ENCODE measurements at regions not wholly inside any gene's neighbourhood (a gene's known extent, or its start where the extent isn't known, plus 50 kb on each side); places are given as distances from the start of the nearest gene placed in this dataset.
A peak's percentile ranks its signal among the peaks of the same experiment; 100 is the strongest.

- ATAC-seq (no peak), DNase-seq (ENCODE audit: low spot score) (no peak)
- Histone ChIP-seq H3K27ac (ENCODE audit: low read depth) (no peak overlapping the region), H2AFZ (peak overlapping the region; percentile 92; the same call in 1 of the 2 replicates), H3K27me3 (ENCODE audit: insufficient read depth) (no peaks in the 10 kb centered on the region), H3K36me3 (ENCODE audit: insufficient read depth) (no peaks in the 10 kb centered on the region), H3K9me2 (ENCODE audit: insufficient read depth) (0 out of 2 replicates have a peak, but pooled peaks cover 6% of the 10 kb centered on the region), H3K4me1 (ENCODE audit: insufficient read depth) (peaks cover 30% of the 10 kb centered on the region), H4K20me1 (replicated peaks; ENCODE audit: insufficient read depth) (no peaks in the 10 kb centered on the region), H3K79me2 (replicated peaks; ENCODE audit: insufficient read depth) (no peaks in the 10 kb centered on the region), H3F3A (replicated peaks; ENCODE audit: low read depth) (no peaks in the 10 kb centered on the region), H3K4me3 (no peak overlapping the region), H3K4me2 (no peak overlapping the region)
- TF ChIP-seq NANOG (IDR thresholded peaks at IDR 0.05; ENCODE audit: borderline replicate concordance), result no peak
- no peak for TF ChIP-seq EZH2phosphoT487 (IDR thresholded peaks at IDR 0.05; ENCODE audit: unreplicated experiment)
- TF ChIP-seq, protein P1, sequence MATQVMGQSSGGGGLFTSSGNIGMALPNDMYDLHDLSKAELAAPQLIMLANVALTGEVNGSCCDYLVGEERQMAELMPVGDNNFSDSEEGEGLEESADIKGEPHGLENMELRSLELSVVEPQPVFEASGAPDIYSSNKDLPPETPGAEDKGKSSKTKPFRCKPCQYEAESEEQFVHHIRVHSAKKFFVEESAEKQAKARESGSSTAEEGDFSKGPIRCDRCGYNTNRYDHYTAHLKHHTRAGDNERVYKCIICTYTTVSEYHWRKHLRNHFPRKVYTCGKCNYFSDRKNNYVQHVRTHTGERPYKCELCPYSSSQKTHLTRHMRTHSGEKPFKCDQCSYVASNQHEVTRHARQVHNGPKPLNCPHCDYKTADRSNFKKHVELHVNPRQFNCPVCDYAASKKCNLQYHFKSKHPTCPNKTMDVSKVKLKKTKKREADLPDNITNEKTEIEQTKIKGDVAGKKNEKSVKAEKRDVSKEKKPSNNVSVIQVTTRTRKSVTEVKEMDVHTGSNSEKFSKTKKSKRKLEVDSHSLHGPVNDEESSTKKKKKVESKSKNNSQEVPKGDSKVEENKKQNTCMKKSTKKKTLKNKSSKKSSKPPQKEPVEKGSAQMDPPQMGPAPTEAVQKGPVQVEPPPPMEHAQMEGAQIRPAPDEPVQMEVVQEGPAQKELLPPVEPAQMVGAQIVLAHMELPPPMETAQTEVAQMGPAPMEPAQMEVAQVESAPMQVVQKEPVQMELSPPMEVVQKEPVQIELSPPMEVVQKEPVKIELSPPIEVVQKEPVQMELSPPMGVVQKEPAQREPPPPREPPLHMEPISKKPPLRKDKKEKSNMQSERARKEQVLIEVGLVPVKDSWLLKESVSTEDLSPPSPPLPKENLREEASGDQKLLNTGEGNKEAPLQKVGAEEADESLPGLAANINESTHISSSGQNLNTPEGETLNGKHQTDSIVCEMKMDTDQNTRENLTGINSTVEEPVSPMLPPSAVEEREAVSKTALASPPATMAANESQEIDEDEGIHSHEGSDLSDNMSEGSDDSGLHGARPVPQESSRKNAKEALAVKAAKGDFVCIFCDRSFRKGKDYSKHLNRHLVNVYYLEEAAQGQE (IDR thresholded peaks at IDR 0.05; ENCODE audit: unreplicated experiment), result no peak
- no peak for TF ChIP-seq ETS1 (IDR thresholded peaks at IDR 0.05)
- TF ChIP-seq POLR2AphosphoS5 (IDR thresholded peaks at IDR 0.05; ENCODE audit: low read depth), result no peak
- no peak for TF ChIP-seq CTCF (conservative IDR thresholded peaks at IDR 0.05; ENCODE audit: low read depth in 2 of 2)
- TF ChIP-seq EZH2 (IDR thresholded peaks at IDR 0.05; ENCODE audit: low read depth, unreplicated experiment), result no peak
- TF ChIP-seq STAT1 (IDR thresholded peaks at IDR 0.05; ENCODE audit: unreplicated experiment), result no peak
- TF ChIP-seq JUNB (IDR thresholded peaks at IDR 0.05; ENCODE audit: unreplicated experiment), result no peak
- TF ChIP-seq ZNF331 (CRISPR knock-in tag; IDR thresholded peaks at IDR 0.05; ENCODE audit: low read depth), result no peak
- Mint-ChIP-seq H3K36me3 (ENCODE audit: low read depth) (no peaks in the 10 kb centered on the region), H3K27me3 (ENCODE audit: insufficient read depth, low read depth, poor library complexity) (peaks cover 7% of the 10 kb centered on the region), H3K4me1 (peaks cover 19% of the 10 kb centered on the region), H3K9me3 (no peaks in the 10 kb centered on the region; the same call in 2 of the 3 replicates), H3K4me3 (no peak overlapping the region), H3K27ac (no peak overlapping the region)
Observed at GRCh38 chr2:134770702-134771101, 51.9 kb upstream of the TMEM163 start.
